ENCODE measurements at regions not wholly inside any gene's neighbourhood (a gene's known extent, or its start where the extent isn't known, plus 50 kb on each side); places are given as distances from the start of the nearest gene placed in this dataset.

GRCh38 chr22:27226666-27227065, 569.3 kb downstream of the MIAT start:
- no peak for TF ChIP-seq POLR2AphosphoS5 (IDR thresholded peaks at IDR 0.05)
- TF ChIP-seq, protein P1, sequence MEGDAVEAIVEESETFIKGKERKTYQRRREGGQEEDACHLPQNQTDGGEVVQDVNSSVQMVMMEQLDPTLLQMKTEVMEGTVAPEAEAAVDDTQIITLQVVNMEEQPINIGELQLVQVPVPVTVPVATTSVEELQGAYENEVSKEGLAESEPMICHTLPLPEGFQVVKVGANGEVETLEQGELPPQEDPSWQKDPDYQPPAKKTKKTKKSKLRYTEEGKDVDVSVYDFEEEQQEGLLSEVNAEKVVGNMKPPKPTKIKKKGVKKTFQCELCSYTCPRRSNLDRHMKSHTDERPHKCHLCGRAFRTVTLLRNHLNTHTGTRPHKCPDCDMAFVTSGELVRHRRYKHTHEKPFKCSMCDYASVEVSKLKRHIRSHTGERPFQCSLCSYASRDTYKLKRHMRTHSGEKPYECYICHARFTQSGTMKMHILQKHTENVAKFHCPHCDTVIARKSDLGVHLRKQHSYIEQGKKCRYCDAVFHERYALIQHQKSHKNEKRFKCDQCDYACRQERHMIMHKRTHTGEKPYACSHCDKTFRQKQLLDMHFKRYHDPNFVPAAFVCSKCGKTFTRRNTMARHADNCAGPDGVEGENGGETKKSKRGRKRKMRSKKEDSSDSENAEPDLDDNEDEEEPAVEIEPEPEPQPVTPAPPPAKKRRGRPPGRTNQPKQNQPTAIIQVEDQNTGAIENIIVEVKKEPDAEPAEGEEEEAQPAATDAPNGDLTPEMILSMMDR (IDR thresholded peaks at IDR 0.05) = no peak
- no peak for TF ChIP-seq EP300 (IDR thresholded peaks at IDR 0.05)

All from suprapubic skin (tissue), 4 donors.